H9 (cell line): ENCODE measurements at regions not wholly inside any gene's neighbourhood (a gene's known extent, or its start where the extent isn't known, plus 50 kb on each side); places are given as distances from the start of the nearest gene placed in this dataset.

Experiments
- DNase-seq: peaks from one replicate; pipeline ENCODE4 v3.0.0-alpha.2; 2017
- H2AFZ ChIP-seq: one replicate; pipeline ENCODE4 v1.6.1; 2013; ENCODE audit warnings: mild to moderate bottlenecking, low read length, control low read depth, moderate library complexity
- H2AK5ac ChIP-seq: 2 replicates; pipeline ENCODE4 v1.6.1; 2013; ENCODE audit warnings: low read length, control low read depth, mixed read lengths; ENCODE audit not compliant: insufficient read length
- H2BK120ac ChIP-seq: one replicate; pipeline ENCODE4 v1.6.1; 2013; ENCODE audit warnings: low read depth, mild to moderate bottlenecking, low read length, control low read depth, inconsistent platforms; ENCODE audit not compliant: poor library complexity, severe bottlenecking
- H2BK12ac ChIP-seq: 2 replicates; pipeline ENCODE4 v1.6.1; 2013; ENCODE audit warnings: low read length, control low read depth, mixed read lengths, low read depth; ENCODE audit not compliant: insufficient read length
- H2BK15ac ChIP-seq: 2 replicates; pipeline ENCODE4 v1.6.1; 2013; ENCODE audit warnings: low read depth, low read length, control low read depth
- H2BK20ac ChIP-seq: one replicate; pipeline ENCODE4 v1.6.1; 2013; ENCODE audit warnings: low read depth, mild to moderate bottlenecking, low read length, control low read depth, inconsistent platforms; ENCODE audit not compliant: poor library complexity, severe bottlenecking
- H2BK5ac ChIP-seq: 2 replicates; pipeline ENCODE4 v1.6.1; 2013; ENCODE audit warnings: low read length, control low read depth, mixed read lengths; ENCODE audit not compliant: insufficient read length
- H3K14ac ChIP-seq: 2 replicates; pipeline ENCODE4 v1.6.1; 2013; ENCODE audit warnings: low read length, control low read depth; ENCODE audit not compliant: insufficient read depth
- H3K18ac ChIP-seq: 2 replicates; pipeline ENCODE4 v1.6.1; 2013; ENCODE audit warnings: low read depth, mild to moderate bottlenecking, mixed read lengths, low read length, control low read depth; ENCODE audit not compliant: insufficient read length
- H3K23ac ChIP-seq: 2 replicates; pipeline ENCODE4 v1.6.1; 2013; ENCODE audit warnings: low read length, control low read depth, mixed read lengths, low read depth; ENCODE audit not compliant: insufficient read length
- H3K23me2 ChIP-seq: 2 replicates; pipeline ENCODE4 v1.6.1; 2013; ENCODE audit warnings: low read depth, mild to moderate bottlenecking, mixed read lengths, low read length, control low read depth; ENCODE audit not compliant: insufficient read length, poor library complexity, severe bottlenecking
- H3K27ac ChIP-seq: 2 replicates; pipeline ENCODE4 v1.5.1; 2013; ENCODE audit warnings: low read length, control low read depth, mixed read lengths, low read depth; ENCODE audit not compliant: insufficient read length
- H3K27me3 ChIP-seq: 2 replicates; pipeline ENCODE4 v1.6.1; 2013; ENCODE audit warnings: low read length, control low read depth, inconsistent platforms; ENCODE audit not compliant: insufficient read depth
- H3K4ac ChIP-seq: 2 replicates; pipeline ENCODE4 v1.6.1; 2013; ENCODE audit warnings: low read depth, mild to moderate bottlenecking, control low read depth, inconsistent platforms, low read length, moderate library complexity
- H3K4me1 ChIP-seq: 2 replicates; pipeline ENCODE4 v1.6.1; 2013; ENCODE audit warnings: low read length, control low read depth, inconsistent platforms; ENCODE audit not compliant: insufficient read depth
- H3K4me2 ChIP-seq: 2 replicates; pipeline ENCODE4 v1.6.1; 2013; ENCODE audit warnings: low read length, control low read depth, mixed read lengths; ENCODE audit not compliant: insufficient read length, insufficient read depth
- H3K56ac ChIP-seq: 2 replicates; pipeline ENCODE4 v1.6.1; 2013; ENCODE audit warnings: low read depth, mild to moderate bottlenecking, mixed read lengths, low read length, control low read depth; ENCODE audit not compliant: insufficient read length
- H3K79me1 ChIP-seq: 2 replicates; pipeline ENCODE4 v1.6.1; 2013; ENCODE audit warnings: low read depth, mild to moderate bottlenecking, moderate library complexity, low read length, control low read depth, inconsistent platforms; ENCODE audit not compliant: insufficient read depth, poor library complexity, severe bottlenecking
- H3K79me2 ChIP-seq: 2 replicates; pipeline ENCODE4 v1.6.1; 2013; ENCODE audit warnings: low read length, control low read depth, inconsistent platforms; ENCODE audit not compliant: insufficient read depth
- H3K9ac ChIP-seq: 2 replicates; pipeline ENCODE4 v1.6.1; 2013; ENCODE audit warnings: low read length, control low read depth, mixed read lengths; ENCODE audit not compliant: insufficient read length; ENCODE audit errors: extremely low read depth
- H3K9me3 ChIP-seq: one replicate; pipeline ENCODE4 v1.6.1; 2013; ENCODE audit warnings: low read depth, low read length, inconsistent platforms; ENCODE audit not compliant: control insufficient read depth
- H3T11ph ChIP-seq: one replicate; pipeline ENCODE4 v1.6.1; 2013; ENCODE audit warnings: mild to moderate bottlenecking, low read length, control low read depth, inconsistent platforms
- H4K20me1 ChIP-seq: one replicate; pipeline ENCODE4 v1.6.1; 2013; ENCODE audit not compliant: control insufficient read depth, insufficient read length, insufficient read depth
- H4K5ac ChIP-seq: 2 replicates; pipeline ENCODE4 v1.6.1; 2013; ENCODE audit warnings: low read depth, mild to moderate bottlenecking, mixed read lengths, low read length, control low read depth; ENCODE audit not compliant: insufficient read length
- H4K8ac ChIP-seq: replicated peaks from 2 replicates; pipeline ENCODE4 v1.6.1; 2013; ENCODE audit warnings: low read length, control low read depth, mixed read lengths, low read depth; ENCODE audit not compliant: insufficient read length
- H4K91ac ChIP-seq: 2 replicates; pipeline ENCODE4 v1.6.1; 2013; ENCODE audit warnings: low read depth, mild to moderate bottlenecking, moderate library complexity, mixed read lengths, low read length, control low read depth; ENCODE audit not compliant: insufficient read length
- H3K27ac Mint-ChIP-seq, 3 experiments: 2 replicates in 2 of 3; 3 replicates in 1 of 3; pipeline ENCODE4 v1.8.0; 2020 to 2021; ENCODE audit warnings: mixed read lengths in 3 of 3, mild to moderate bottlenecking in 1 of 3, moderate library complexity in 1 of 3
- H3K27me3 Mint-ChIP-seq: 2 replicates; pipeline ENCODE4 v1.8.0; 2021; ENCODE audit warnings: low read depth, mild to moderate bottlenecking, moderate library complexity, mixed read lengths
- H3K36me3 Mint-ChIP-seq, 3 experiments: 2 replicates in 2 of 3; 3 replicates in 1 of 3; pipeline ENCODE4 v1.8.0; 2020 to 2021; ENCODE audit warnings: low read depth in 3 of 3, mixed read lengths in 3 of 3; ENCODE audit not compliant: insufficient read depth in 1 of 3
- H3K4me1 Mint-ChIP-seq, 2 experiments: 2 replicates each; pipeline ENCODE4 v1.8.0; 2020; ENCODE audit warnings: mixed read lengths in 2 of 2
- H3K4me3 Mint-ChIP-seq, 2 experiments: 2 replicates in 1 of 2; 3 replicates in 1 of 2; pipeline ENCODE4 v1.8.0; 2020 to 2021; ENCODE audit warnings: mild to moderate bottlenecking in 2 of 2, mixed read lengths in 2 of 2, moderate library complexity in 1 of 2
- H3K9me3 Mint-ChIP-seq, 2 experiments: 2 replicates in 1 of 2; 3 replicates in 1 of 2; pipeline ENCODE4 v1.8.0; 2020; ENCODE audit warnings: mild to moderate bottlenecking in 2 of 2, mixed read lengths in 2 of 2, moderate library complexity in 1 of 2
- WGBS: extraction: QIAGEN DNeasy Blood & Tissue Kit; methylation state at CpG from one replicate; pipeline ENCODE4 v1.1.7; 2013; ENCODE audit warnings: missing lambda C conversion rate, low lambda C conversion rate, mixed read lengths; ENCODE audit not compliant: insufficient read length; ENCODE audit errors: extremely low coverage; 5-methylcytosine and 5-hydroxymethylcytosine counted together
- TF ChIP-seq, protein P1 (sequence below): fragments of 200-600 bp; sonication (generic); conservative IDR thresholded peaks from 3 replicates; pipeline ENCODE4 v1.8.0; 2021; ENCODE audit warnings: antibody characterized with exemption, mild to moderate bottlenecking

GRCh38 chr11:11043721-11044120 is 185.9 kb upstream of the ZBED5 start:
- Histone ChIP-seq H2BK120ac (no peak overlapping the region), H2AFZ (no peak overlapping the region), H2BK12ac (no peak overlapping the region), H4K20me1 (no peaks in the 10 kb centered on the region), H2BK15ac (no peak overlapping the region), H3K4me1 (no peaks in the 10 kb centered on the region), H4K5ac (no peak overlapping the region), H3K79me2 (no peaks in the 10 kb centered on the region), H3K9ac (no peak overlapping the region), H2BK5ac (no peak overlapping the region), H3T11ph (no peak overlapping the region), H3K56ac (no peak overlapping the region), H3K23ac (no peak overlapping the region), H3K9me3 (no peaks in the 10 kb centered on the region), H3K14ac (no peak overlapping the region), H2BK20ac (no peak overlapping the region), H3K4ac (no peak overlapping the region), H3K27me3 (no peaks in the 10 kb centered on the region), H3K18ac (no peak overlapping the region), H3K79me1 (no peaks in the 10 kb centered on the region), H2AK5ac (no peak overlapping the region), H4K91ac (no peak overlapping the region), H3K27ac (no peak overlapping the region), H3K23me2 (no peaks in the 10 kb centered on the region), H3K4me2 (no peak overlapping the region), H4K8ac (no peak overlapping the region)
- no CpG with 5 or more reads among the region's 3 CpGs for WGBS
- Mint-ChIP-seq H3K27me3 (no peaks in the 10 kb centered on the region; the same call in 1 of the 2 replicates), H3K4me3 (no peak overlapping the region), H3K9me3 (no peaks in the 10 kb centered on the region), H3K27ac (no peak overlapping the region), H3K4me1 (peaks cover 4% of the 10 kb centered on the region in 2 experiments; a peak in 3 of 4 replicates), H3K36me3 (no peaks in the 10 kb centered on the region)
- DNase-seq = no peak
- TF ChIP-seq, protein P1, sequence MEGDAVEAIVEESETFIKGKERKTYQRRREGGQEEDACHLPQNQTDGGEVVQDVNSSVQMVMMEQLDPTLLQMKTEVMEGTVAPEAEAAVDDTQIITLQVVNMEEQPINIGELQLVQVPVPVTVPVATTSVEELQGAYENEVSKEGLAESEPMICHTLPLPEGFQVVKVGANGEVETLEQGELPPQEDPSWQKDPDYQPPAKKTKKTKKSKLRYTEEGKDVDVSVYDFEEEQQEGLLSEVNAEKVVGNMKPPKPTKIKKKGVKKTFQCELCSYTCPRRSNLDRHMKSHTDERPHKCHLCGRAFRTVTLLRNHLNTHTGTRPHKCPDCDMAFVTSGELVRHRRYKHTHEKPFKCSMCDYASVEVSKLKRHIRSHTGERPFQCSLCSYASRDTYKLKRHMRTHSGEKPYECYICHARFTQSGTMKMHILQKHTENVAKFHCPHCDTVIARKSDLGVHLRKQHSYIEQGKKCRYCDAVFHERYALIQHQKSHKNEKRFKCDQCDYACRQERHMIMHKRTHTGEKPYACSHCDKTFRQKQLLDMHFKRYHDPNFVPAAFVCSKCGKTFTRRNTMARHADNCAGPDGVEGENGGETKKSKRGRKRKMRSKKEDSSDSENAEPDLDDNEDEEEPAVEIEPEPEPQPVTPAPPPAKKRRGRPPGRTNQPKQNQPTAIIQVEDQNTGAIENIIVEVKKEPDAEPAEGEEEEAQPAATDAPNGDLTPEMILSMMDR = no peak
